SH-SY5Y (cell line): ENCODE measurements at regions not wholly inside any gene's neighbourhood (a gene's known extent, or its start where the extent isn't known, plus 50 kb on each side); places are given as distances from the start of the nearest gene placed in this dataset.

ENCODE experiments used
- GATA2 ChIP-seq: IDR thresholded peaks from 2 replicates; pipeline ENCODE4 v1.6.1; 2011; ENCODE audit warnings: mild to moderate bottlenecking, low read depth, low read length
- GATA3 ChIP-seq: IDR thresholded peaks from 2 replicates; pipeline ENCODE4 v1.6.1; 2011; ENCODE audit warnings: low read depth, mild to moderate bottlenecking, low read length, moderate library complexity

DNA sequence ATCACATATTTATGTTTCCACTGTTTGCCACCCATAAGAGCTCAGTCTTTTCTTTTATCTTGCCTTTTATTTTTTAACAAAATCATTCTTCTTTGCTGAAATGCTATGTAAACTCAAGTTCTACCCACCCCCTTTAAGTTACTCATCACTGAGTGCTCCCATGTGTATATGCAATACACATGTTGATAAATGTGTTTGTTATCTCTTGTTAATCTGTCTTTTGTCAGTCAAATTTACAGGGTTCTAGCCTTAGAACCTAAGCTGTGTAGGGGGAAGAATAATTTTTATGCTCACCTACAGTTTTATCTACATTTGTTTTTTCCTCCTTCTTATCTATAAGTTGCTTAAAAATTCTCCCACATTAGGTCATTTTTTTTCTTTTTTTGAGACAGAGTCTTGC lies 1195.9 kb downstream of the ROBO2 start:
- TF ChIP-seq GATA2 = no peak
- no peak for TF ChIP-seq GATA3

DNA sequence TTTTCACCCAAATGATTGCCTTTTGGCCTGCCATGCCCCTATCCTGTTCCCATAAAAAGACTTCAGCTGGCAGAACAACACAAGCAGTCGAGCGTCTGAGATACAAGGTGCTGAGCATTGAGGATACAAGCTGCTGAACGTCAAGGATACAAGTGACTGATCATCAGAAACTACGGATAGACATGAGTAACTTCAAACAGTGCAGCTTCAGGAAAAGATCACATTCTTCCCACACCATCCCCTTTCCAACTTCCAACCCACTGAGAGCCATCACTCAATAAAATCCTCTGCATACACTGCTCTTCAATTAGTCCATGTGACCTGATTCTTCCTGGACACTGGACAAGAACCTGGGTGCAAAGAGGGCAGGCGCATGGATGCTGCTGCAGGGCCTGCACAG lies 1198.9 kb downstream of the ROBO2 start:
- TF ChIP-seq GATA2 (no peak), GATA3 (no peak)

- TF ChIP-seq GATA3 = peak; percentile 21; the same call in 1 of the 2 replicates
- TF ChIP-seq GATA2 = no peak
Measured at GRCh38 chr3:78242724-78243123, 1202.8 kb downstream of the ROBO2 start.

DNA sequence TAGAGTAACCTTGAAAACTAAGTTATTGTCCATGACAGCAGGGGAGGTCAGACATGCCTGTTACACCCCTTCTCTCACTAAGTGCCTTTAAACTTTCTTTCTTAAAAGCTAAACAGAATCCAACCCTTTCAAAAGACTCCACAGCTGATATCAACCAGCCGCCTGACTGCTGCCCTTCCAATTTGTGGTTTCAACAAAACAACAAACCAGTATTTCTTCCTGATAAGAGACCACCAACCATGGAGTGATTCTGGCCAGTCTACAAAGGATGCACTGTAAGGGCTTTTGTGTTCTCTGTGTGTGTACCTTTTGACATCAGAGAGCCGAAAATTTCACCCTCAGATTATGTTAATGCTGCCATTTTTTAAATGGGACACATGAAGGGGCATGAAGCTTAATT lies 1204.2 kb downstream of the ROBO2 start:
- TF ChIP-seq GATA2 (no peak), GATA3 (no peak)

DNA sequence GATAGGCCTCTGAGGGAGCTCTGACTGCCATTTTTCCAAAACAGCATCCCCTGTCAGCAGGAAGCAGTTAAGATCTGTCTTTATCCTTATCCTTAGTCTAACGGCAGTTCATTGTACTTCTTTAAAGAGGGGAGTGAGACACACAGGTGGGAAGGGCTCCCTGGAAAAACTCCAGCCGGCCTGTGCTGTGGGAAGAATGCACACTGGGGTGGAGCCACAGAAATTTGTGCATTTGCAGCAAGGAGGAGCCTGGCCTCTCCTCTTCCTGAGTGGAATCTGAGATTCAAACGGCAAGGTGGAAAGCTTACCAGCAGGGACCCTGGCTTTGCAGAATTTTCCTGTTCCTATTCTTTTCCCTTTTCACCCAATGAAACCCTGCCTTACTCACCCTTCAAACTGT lies 1209.4 kb downstream of the ROBO2 start:
- TF ChIP-seq GATA3 = no peak
- TF ChIP-seq GATA2 = no peak

- no peak for TF ChIP-seq GATA2
- no peak for TF ChIP-seq GATA3
Measured at GRCh38 chr3:78253860-78254259, 1214.0 kb downstream of the ROBO2 start.

DNA sequence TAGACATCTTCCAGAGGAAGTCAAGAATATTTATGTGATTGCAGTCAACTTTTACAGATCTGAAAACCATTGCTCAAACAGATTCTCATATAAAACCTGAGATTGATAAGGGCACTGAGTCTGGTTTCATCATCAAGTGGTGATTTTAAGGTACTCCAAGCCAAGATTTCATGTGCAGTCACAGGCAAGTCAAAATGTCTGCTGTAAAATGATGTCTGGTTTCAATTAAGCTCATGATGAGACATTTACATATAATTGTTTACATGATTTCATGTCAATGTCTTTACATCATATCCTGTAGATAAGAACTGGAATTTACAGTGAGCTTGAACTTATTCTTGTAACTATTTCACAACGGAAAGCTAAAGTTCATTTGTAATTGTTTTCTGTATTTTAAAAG lies 1215.5 kb downstream of the ROBO2 start:
- TF ChIP-seq GATA3 (no peak), GATA2 (no peak)

DNA sequence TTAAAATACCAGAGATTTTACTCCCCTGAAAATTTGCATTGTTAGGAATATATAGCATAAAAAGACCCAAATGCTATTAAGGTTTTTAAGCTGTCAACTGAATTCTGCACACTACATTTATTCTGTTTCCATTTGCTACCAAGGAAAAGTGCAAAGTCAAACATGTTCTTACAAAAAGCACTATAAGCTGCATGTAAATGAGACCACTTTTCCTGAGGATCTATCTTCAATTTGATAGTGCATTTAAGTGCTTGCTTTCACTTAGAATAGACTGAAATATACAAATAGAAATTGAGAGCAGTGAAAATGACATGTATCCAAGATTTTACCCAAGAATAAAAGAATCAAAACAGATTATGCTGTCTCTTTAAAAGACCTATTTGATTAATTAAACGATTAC lies 1216.2 kb downstream of the ROBO2 start:
- TF ChIP-seq GATA3 (no peak), GATA2 (no peak)

- TF ChIP-seq GATA2 (no peak), GATA3 (no peak)
Measured at GRCh38 chr3:78257951-78258530, 1218.1 kb downstream of the ROBO2 start.

GRCh38 chr3:78258798-78259197 lies 1218.9 kb downstream of the ROBO2 start:
- TF ChIP-seq GATA3 (no peak), GATA2 (no peak)

DNA sequence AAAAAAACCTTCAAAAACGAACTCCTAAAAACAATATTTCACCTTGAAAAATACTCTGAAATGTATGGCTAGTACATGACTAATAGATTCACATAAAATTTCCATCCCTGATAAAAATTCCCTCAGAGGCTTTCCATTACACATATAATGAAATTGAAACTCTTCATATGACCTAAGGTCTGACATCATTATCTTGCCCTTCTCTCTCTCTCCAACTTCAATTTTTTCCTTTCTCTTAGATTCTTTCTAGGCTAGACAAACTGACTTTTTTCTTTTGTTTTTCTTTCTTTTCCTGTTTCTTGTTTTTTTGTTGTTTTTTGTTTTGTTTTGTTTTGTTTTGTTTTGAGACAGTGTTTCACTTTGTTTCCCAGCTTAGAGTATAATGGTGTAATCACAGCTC lies 1220.5 kb downstream of the ROBO2 start:
- no peak for TF ChIP-seq GATA3

DNA sequence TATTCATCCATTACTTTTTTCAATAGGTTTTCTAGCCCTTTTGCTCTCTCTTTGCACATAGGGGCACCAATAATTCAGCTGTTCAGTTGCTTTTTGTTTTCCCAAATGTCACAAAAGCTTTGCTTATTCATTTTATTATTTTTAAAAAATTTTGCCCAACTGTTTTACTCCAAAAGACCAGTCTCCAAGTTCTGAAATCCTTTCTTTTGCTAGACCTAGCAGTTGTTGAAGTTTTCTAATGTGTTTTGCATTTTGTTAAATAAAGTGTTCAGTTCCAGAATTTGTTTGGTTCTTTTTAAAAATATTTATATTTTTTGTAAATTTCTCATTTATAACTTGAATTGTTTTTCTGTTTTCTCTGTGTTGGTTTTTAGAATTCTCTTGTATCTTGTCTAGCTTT lies 1227.3 kb downstream of the ROBO2 start:
- TF ChIP-seq GATA2 (no peak), GATA3 (no peak)

DNA sequence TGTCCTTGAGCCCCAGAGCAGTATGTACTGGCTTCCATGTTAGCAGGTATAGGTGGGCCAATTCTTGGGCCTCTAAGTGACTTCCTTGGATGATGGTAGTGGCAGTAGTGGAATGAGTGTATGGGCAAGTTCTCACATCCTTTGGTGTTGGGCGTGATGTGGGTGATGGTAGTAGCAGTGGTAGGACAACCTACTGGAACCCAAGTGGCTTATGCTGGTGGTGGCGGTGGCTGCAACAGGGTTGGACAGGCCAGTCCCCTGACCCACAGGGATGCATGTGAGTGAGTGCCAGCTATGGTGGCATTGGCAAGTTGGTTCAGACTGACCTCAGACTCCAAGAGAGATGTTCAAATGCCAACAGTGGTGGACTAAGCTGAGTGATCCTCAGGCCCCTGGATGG lies 1228.2 kb downstream of the ROBO2 start:
- TF ChIP-seq GATA2 (no peak), GATA3 (no peak)

GRCh38 chr3:78268716-78269668 lies 1229.1 kb downstream of the ROBO2 start:
- no peak for TF ChIP-seq GATA2

- TF ChIP-seq GATA2 = no peak
Measured at GRCh38 chr3:78273326-78273725, 1233.4 kb downstream of the ROBO2 start.

DNA sequence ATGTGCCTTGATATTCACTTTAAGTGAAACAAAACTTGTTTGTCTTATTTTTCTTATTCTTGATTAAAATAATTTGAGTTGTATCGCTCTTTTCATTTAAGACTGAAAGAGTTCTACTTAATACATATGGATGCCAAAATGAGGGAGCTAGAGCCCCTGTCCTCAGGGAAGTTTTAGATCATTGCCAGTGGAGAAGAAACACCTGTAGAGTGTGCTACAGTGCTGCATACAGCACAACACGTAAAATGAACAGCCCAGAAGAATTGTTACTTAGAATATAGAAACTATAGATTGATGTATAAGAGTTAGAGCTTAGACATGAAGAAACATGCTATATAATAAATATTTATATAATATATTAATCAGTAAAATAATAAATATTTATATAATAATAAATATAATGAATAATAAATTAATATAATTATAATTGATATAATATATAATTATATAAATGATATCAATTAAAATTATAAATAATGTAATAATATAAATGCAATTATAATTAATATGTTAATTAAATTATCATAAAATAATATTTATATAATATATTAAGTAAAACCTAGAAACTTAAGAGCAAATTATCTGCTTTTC lies 1234.7 kb downstream of the ROBO2 start:
- TF ChIP-seq GATA3 = no peak
